Immature natural killer cell (primary cell): ENCODE measurements at regions not wholly inside any gene's neighbourhood (a gene's known extent, or its start where the extent isn't known, plus 50 kb on each side); places are given as distances from the start of the nearest gene placed in this dataset.
"Not testable (repeated sequence)": the region's sequence is repeated elsewhere in the genome, so short reads cannot be mapped to it uniquely, and the experiment has no call there.

Experiments
- DNase-seq, 3 donors: peaks; one replicate each; pipeline ENCODE4 v3.0.0; 2022; ENCODE audit warnings: mixed read lengths in 1 of 3
- H3K27ac Mint-ChIP-seq, 6 donors: one replicate each; pipeline ENCODE4 v1.8.0; 2020; ENCODE audit warnings: mixed read lengths in 6 of 6, mild to moderate bottlenecking in 5 of 6, inconsistent platforms in 4 of 6, moderate library complexity in 3 of 6
- H3K27me3 Mint-ChIP-seq, 3 donors: one replicate each; pipeline ENCODE4 v1.8.0; 2020 to 2021; ENCODE audit warnings: low read depth in 3 of 3, mild to moderate bottlenecking in 3 of 3, mixed read lengths in 3 of 3, moderate library complexity in 3 of 3, inconsistent platforms in 1 of 3
- H3K36me3 Mint-ChIP-seq, 3 donors: one replicate each; pipeline ENCODE4 v1.8.0; 2020; ENCODE audit warnings: mixed read lengths in 3 of 3, inconsistent platforms in 2 of 3, mild to moderate bottlenecking in 2 of 3
- H3K4me1 Mint-ChIP-seq, 2 donors: one replicate each; pipeline ENCODE4 v1.8.0; 2020; ENCODE audit warnings: inconsistent platforms in 2 of 2, mild to moderate bottlenecking in 2 of 2, mixed read lengths in 2 of 2, moderate library complexity in 1 of 2
- H3K4me3 Mint-ChIP-seq, 5 donors: one replicate each; pipeline ENCODE4 v1.8.0; 2020; ENCODE audit warnings: mild to moderate bottlenecking in 5 of 5, mixed read lengths in 5 of 5, inconsistent platforms in 3 of 5, moderate library complexity in 3 of 5
- H3K9me3 Mint-ChIP-seq, 6 donors: one replicate each; pipeline ENCODE4 v1.8.0; 2020; ENCODE audit warnings: mild to moderate bottlenecking in 6 of 6, mixed read lengths in 6 of 6, inconsistent platforms in 4 of 6, moderate library complexity in 3 of 6

- DNase-seq: peak; percentile 63 to 66 (median 65)
- peaks cover 7 to 28% (median 22%) of the 10 kb centered on the region in 6 donors for H3K9me3 Mint-ChIP-seq
- peaks cover 8 to 27% (median 24%) of the 10 kb centered on the region in 3 donors for H3K36me3 Mint-ChIP-seq
- peaks cover 53 to 70% of the 10 kb centered on the region in 2 donors for H3K4me1 Mint-ChIP-seq
- peak overlapping the region; percentile 62 to 86 (median 70) for H3K4me3 Mint-ChIP-seq
- H3K27ac Mint-ChIP-seq: peak overlapping the region; percentile 91 to 96 (median 94)
- H3K27me3 Mint-ChIP-seq: not testable (repeated sequence)
These were observed 215.6 kb upstream of the TET2 start for GRCh38 chr4:104930745-104931736.

DNA sequence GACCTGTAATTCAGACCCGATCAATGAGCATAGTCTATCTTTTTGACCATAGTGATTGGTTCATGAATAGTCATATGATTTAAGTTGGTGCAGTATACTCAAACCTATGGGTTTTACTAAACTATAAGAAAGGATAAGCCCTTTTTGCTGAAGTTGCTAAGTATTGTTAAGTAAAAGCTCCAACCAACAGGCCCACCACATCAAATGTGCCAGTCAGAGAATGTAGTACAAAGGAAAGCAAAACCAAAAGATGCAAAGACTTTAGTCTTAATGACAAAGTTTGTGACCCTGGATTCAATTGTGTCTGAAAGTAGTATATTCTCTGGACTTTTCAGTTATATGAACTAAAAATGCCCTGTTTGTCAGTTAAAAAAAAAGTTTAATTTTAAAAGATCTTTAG lies 208.1 kb upstream of the TET2 start:
- peak in 2 of 3 donors; percentile 24 to 33 for DNase-seq
- Mint-ChIP-seq H3K9me3 (peaks cover 0 to 15% (median 5%) of the 10 kb centered on the region in 6 donors), H3K4me3 (no peak overlapping the region), H3K27ac (peak overlapping the region in 3 of 6 donors; percentile 12 to 85 (median 38)), H3K4me1 (peaks cover 4 to 25% of the 10 kb centered on the region in 2 donors), H3K27me3 (peaks cover 0 to 5% (median 4%) of the 10 kb centered on the region in 3 donors), H3K36me3 (peaks cover 2 to 5% (median 2%) of the 10 kb centered on the region in 3 donors)

GRCh38 chr4:104940927-104941326 lies 205.7 kb upstream of the TET2 start:
- Mint-ChIP-seq H3K27ac (no peak overlapping the region), H3K27me3 (peaks cover 0 to 5% (median 4%) of the 10 kb centered on the region in 3 donors), H3K4me1 (peaks cover 4 to 29% of the 10 kb centered on the region in 2 donors), H3K9me3 (peaks cover 0 to 4% (median 0%) of the 10 kb centered on the region in 6 donors), H3K36me3 (no peaks in the 10 kb centered on the region), H3K4me3 (no peak overlapping the region)
- no peak for DNase-seq

GRCh38 chr4:104941661-104942062 lies 205.0 kb upstream of the TET2 start:
- H3K4me3 Mint-ChIP-seq: no peak overlapping the region
- H3K4me1 Mint-ChIP-seq: peaks cover 4 to 29% of the 10 kb centered on the region in 2 donors
- H3K27me3 Mint-ChIP-seq: peaks cover 0 to 5% (median 4%) of the 10 kb centered on the region in 3 donors
- DNase-seq: no peak
- H3K36me3 Mint-ChIP-seq: no peaks in the 10 kb centered on the region
- no peak overlapping the region for H3K27ac Mint-ChIP-seq
- H3K9me3 Mint-ChIP-seq: no peaks in the 10 kb centered on the region

DNA sequence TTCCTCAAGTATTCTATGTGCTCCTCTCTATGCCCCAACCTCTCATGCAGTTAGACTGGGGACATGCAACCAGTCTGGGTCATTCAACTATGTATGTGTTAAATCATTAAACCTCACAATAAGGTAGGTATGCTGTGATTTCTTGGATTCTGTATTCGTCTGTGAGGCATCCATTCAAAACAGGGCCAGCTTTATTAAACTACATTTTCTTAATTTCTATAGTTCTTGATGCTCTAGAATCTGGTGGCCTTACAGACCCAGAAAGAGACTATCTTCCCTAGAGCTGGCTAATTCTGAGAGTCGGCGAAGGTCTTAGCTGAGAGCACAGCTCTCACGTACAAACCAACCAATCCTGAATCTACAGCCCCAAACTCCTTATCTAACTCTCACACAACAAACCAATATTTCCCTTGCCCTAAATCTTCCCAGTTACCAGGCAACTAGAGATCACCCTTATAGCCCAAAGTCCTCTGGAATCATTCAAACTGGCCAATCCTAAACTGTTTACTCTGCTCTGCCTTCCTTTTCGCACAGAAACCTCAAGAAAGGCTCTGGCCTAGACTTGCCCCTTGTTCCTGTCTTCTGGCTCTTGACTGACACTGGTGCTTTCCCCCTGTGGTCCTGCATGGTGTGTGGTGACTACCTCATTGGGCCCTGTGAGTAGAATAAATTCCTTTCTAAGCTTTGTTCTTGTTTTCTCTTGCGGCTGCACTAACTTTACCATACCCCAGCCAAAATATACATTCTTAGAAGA lies 203.5 kb upstream of the TET2 start:
- peak in 2 of 3 donors; percentile 25 to 35 for DNase-seq
- Mint-ChIP-seq H3K27ac (peak overlapping the region in 4 of 6 donors; percentile 31 to 71 (median 60)), H3K4me3 (no peak overlapping the region), H3K27me3 (peaks cover 0 to 8% (median 4%) of the 10 kb centered on the region in 3 donors), H3K4me1 (peaks cover 4 to 28% of the 10 kb centered on the region in 2 donors), H3K36me3 (no peaks in the 10 kb centered on the region), H3K9me3 (no peaks in the 10 kb centered on the region)

- H3K27me3 Mint-ChIP-seq: peaks cover 0 to 8% (median 4%) of the 10 kb centered on the region in 3 donors
- DNase-seq: no peak
- no peak overlapping the region for H3K4me3 Mint-ChIP-seq
- peaks cover 4 to 16% of the 10 kb centered on the region in 2 donors for H3K4me1 Mint-ChIP-seq
- no peak overlapping the region for H3K27ac Mint-ChIP-seq
- H3K36me3 Mint-ChIP-seq: no peaks in the 10 kb centered on the region
- H3K9me3 Mint-ChIP-seq: no peaks in the 10 kb centered on the region
These were observed 202.1 kb upstream of the TET2 start for GRCh38 chr4:104944596-104944995.

- H3K4me3 Mint-ChIP-seq: no peak overlapping the region
- peaks cover 0 to 10% (median under 1%) of the 10 kb centered on the region in 6 donors for H3K9me3 Mint-ChIP-seq
- H3K36me3 Mint-ChIP-seq: peaks cover 0 to 13% (median 8%) of the 10 kb centered on the region in 3 donors
- DNase-seq: no peak
- H3K27ac Mint-ChIP-seq: no peak overlapping the region
- H3K27me3 Mint-ChIP-seq: peaks cover 0 to 7% (median 3%) of the 10 kb centered on the region in 3 donors
- peaks cover 13 to 37% of the 10 kb centered on the region in 2 donors for H3K4me1 Mint-ChIP-seq
These were observed 182.1 kb upstream of the TET2 start for GRCh38 chr4:104964410-104965175.

- H3K27ac Mint-ChIP-seq: peak overlapping the region; percentile 80 to 93 (median 90)
- peak overlapping the region; percentile 34 to 87 (median 78) for H3K4me3 Mint-ChIP-seq
- H3K36me3 Mint-ChIP-seq: peaks cover 0 to 10% (median 10%) of the 10 kb centered on the region in 3 donors
- peak; percentile 46 to 59 (median 49) for DNase-seq
- H3K4me1 Mint-ChIP-seq: peaks cover 13 to 37% of the 10 kb centered on the region in 2 donors
- peaks cover 0 to 6% (median 0%) of the 10 kb centered on the region in 6 donors for H3K9me3 Mint-ChIP-seq
- H3K27me3 Mint-ChIP-seq: peaks cover 0 to 9% (median 3%) of the 10 kb centered on the region in 3 donors
These were observed 180.2 kb upstream of the TET2 start for GRCh38 chr4:104966349-104967033.

DNA sequence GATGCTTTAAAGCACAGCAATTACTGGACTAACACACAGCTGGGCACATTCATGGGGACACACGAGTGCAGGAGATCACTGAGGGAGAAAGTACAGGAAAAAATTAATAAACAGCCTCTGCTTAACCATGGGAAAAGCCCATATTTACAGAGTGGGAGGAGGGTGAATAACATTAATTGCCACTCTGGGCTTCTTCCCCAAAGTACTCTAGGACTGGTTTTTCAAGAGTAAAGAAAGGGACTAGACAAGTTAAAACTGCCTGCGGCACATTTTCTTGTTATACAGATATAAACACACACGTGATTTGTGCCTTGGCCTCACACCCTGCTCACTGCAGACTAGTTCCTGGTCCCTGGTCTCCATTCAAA lies 179.7 kb upstream of the TET2 start:
- peaks cover 0 to 9% (median 3%) of the 10 kb centered on the region in 3 donors for H3K27me3 Mint-ChIP-seq
- peaks cover 0 to 3% (median 0%) of the 10 kb centered on the region in 6 donors for H3K9me3 Mint-ChIP-seq
- peak overlapping the region; percentile 34 to 87 (median 78) for H3K4me3 Mint-ChIP-seq
- peak in 1 of 3 donors; percentile 6 for DNase-seq
- peaks cover 0 to 10% (median 10%) of the 10 kb centered on the region in 3 donors for H3K36me3 Mint-ChIP-seq
- peak overlapping the region; percentile 80 to 93 (median 90) for H3K27ac Mint-ChIP-seq
- H3K4me1 Mint-ChIP-seq: peaks cover 13 to 37% of the 10 kb centered on the region in 2 donors

DNA sequence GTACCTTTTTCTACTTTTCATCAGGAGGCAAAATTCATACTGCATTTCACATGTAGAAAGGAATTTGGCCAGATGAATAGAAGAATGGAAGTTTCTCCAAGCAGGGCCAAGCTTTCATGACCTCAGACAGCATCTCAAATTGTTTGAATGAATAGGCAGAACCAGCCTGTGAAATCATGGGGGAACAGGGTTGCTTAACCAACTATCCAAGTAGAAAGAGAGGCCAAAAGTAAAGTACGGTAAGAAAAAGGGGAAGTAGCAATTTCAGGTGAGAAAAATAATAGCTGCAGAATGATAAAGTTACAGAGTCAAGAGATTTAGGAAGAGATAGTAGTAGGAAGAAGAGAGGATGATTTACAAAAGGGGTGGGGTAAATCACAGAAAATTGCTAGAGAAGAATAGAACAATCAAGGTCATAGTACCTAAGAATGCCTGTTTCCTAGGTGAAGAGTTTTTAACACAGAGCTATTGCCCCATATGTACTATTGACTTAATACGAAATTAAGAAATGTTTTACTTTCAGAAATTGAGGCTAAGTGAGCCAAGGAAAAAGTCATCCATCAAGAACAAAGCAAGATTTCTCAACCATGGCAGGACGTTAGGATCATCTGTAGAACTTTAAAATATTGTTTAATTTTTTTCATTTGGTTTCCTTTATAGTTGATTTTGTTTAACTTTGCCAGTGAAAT lies 177.1 kb upstream of the TET2 start:
- H3K4me3 Mint-ChIP-seq: no peak overlapping the region
- H3K27me3 Mint-ChIP-seq: peaks cover 0 to 4% (median 3%) of the 10 kb centered on the region in 3 donors
- peaks cover 24 to 56% of the 10 kb centered on the region in 2 donors for H3K4me1 Mint-ChIP-seq
- H3K36me3 Mint-ChIP-seq: peaks cover 0 to 10% (median 5%) of the 10 kb centered on the region in 3 donors
- H3K27ac Mint-ChIP-seq: no peak overlapping the region
- DNase-seq: no peak
- peaks cover 0 to 2% (median 0%) of the 10 kb centered on the region in 6 donors for H3K9me3 Mint-ChIP-seq

DNA sequence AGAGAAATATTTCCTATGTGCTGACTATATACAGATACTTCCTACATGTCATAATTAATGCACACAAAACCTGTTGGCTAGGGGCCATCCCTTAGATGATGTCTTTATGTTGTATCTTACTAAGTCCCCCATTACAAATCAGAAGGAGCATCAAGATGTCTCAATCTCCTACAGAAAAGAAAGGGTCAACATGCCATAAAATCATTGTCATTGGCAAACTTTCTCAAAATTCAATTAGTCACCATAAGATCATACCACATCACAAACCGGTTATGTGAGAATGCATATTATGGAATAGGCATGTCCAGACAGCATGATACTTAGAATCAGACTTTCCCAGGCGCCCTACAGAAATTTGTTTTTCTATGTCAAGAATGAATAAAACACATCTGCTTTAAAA lies 175.2 kb upstream of the TET2 start:
- DNase-seq: no peak
- peaks cover 0 to 2% (median 0%) of the 10 kb centered on the region in 6 donors for H3K9me3 Mint-ChIP-seq
- H3K27ac Mint-ChIP-seq: no peak overlapping the region
- no peak overlapping the region for H3K4me3 Mint-ChIP-seq
- H3K36me3 Mint-ChIP-seq: peaks cover 0 to 6% (median 5%) of the 10 kb centered on the region in 3 donors
- peaks cover 0 to 3% (median 3%) of the 10 kb centered on the region in 3 donors for H3K27me3 Mint-ChIP-seq
- H3K4me1 Mint-ChIP-seq: peaks cover 21 to 37% of the 10 kb centered on the region in 2 donors

DNA sequence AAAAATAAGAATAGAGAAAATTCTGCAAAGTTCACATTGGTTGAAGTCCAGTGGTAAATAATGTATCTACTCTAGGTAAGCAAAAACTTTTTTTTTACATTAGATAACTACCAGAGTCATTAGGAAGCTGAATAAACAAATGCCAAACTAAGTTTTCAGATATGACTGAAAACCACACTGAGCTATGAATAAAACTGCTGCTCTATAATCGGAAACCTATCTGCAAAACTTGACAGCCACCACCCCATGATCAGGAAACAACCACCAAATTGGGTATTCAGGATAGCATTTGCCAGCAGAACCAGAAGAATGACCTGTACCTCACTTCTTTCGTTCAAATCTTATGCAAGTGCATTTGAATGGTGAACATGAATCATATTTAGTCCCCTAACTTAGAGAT lies 173.0 kb upstream of the TET2 start:
- H3K9me3 Mint-ChIP-seq: peaks cover 0 to 2% (median 0%) of the 10 kb centered on the region in 6 donors
- DNase-seq: no peak
- H3K27me3 Mint-ChIP-seq: peaks cover 0 to 3% (median 3%) of the 10 kb centered on the region in 3 donors
- H3K27ac Mint-ChIP-seq: no peak overlapping the region
- H3K4me3 Mint-ChIP-seq: no peak overlapping the region
- peaks cover 12 to 21% of the 10 kb centered on the region in 2 donors for H3K4me1 Mint-ChIP-seq
- peaks cover 0 to 6% (median 5%) of the 10 kb centered on the region in 3 donors for H3K36me3 Mint-ChIP-seq
